ENCODE measurements at regions not wholly inside any gene's neighbourhood (a gene's known extent, or its start where the extent isn't known, plus 50 kb on each side); places are given as distances from the start of the nearest gene placed in this dataset.
A peak's percentile ranks its signal among the peaks of the same experiment; 100 is the strongest.

DNA sequence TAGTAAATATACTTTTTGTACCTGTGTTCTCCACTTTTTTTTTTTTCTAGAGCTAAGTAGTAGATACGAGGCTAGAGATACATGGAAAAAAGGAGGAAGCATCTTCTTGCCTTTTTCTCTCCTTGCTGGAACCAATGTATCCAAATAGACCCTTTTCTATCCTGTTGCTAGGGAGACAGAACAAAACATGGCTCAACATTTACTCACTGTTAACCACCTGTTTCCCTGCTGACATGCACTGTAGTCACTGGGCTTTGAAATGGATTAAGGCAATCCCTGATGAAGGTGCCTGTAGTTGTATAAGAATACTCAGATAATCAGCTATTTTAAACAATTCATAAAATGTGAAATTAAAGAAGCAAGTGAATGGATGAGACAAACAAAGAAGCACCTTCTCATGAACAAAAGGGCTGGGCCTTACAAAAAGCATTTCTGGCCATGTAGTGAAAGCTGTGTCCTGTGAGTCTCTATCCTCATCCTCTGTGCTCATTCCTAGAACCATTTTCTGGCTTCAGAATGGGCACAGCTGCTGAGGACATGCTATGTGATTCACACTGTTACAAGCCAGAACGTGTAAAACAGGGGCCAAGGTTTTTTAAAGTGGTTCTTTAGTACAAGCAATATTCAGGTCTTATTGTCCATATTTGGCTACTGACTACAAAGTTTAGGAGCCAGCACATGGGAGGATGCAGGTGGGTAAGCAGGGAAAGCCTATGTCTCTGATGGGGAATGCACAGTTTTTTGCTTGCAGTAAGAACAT lies 100.4 kb upstream of the NDN start:
- 28 to 29% methylated on average over 2 of the region's 2 CpGs for WGBS, 2 donors
- ATAC-seq (ENCODE audit: insufficient read depth, low FRiP score) (no peak), DNase-seq (no peak)
- TF ChIP-seq, protein P1, sequence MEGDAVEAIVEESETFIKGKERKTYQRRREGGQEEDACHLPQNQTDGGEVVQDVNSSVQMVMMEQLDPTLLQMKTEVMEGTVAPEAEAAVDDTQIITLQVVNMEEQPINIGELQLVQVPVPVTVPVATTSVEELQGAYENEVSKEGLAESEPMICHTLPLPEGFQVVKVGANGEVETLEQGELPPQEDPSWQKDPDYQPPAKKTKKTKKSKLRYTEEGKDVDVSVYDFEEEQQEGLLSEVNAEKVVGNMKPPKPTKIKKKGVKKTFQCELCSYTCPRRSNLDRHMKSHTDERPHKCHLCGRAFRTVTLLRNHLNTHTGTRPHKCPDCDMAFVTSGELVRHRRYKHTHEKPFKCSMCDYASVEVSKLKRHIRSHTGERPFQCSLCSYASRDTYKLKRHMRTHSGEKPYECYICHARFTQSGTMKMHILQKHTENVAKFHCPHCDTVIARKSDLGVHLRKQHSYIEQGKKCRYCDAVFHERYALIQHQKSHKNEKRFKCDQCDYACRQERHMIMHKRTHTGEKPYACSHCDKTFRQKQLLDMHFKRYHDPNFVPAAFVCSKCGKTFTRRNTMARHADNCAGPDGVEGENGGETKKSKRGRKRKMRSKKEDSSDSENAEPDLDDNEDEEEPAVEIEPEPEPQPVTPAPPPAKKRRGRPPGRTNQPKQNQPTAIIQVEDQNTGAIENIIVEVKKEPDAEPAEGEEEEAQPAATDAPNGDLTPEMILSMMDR (IDR thresholded peaks at IDR 0.05; ENCODE audit: control extremely low read depth, extremely low read depth), result no peak
- H3K4me3 ChIP-seq, result no peak overlapping the region
- H3K36me3 ChIP-seq (ENCODE audit: control insufficient read depth in 4 of 4, insufficient read depth in 4 of 4, low read length in 4 of 4), result no peaks in the 10 kb centered on the region
- H3K27ac ChIP-seq (ENCODE audit: low read depth in 1 of 2, low read length in 1 of 2), result no peak overlapping the region
- no peaks in the 10 kb centered on the region for H3K9me3 ChIP-seq (ENCODE audit: control insufficient read depth in 4 of 4, insufficient read depth in 3 of 4, low read length in 3 of 4)
- H3K27me3 ChIP-seq (ENCODE audit: control insufficient read depth in 3 of 3, insufficient read depth in 3 of 3, low read length in 2 of 3), result no peaks in the 10 kb centered on the region
- no peak overlapping the region for H3K9ac ChIP-seq (ENCODE audit: insufficient read depth in 1 of 2, low read length in 2 of 2)
- no peaks in the 10 kb centered on the region for H3K4me1 ChIP-seq (ENCODE audit: control insufficient read depth in 5 of 5, insufficient read depth in 5 of 5, low read length in 5 of 5)

DNA sequence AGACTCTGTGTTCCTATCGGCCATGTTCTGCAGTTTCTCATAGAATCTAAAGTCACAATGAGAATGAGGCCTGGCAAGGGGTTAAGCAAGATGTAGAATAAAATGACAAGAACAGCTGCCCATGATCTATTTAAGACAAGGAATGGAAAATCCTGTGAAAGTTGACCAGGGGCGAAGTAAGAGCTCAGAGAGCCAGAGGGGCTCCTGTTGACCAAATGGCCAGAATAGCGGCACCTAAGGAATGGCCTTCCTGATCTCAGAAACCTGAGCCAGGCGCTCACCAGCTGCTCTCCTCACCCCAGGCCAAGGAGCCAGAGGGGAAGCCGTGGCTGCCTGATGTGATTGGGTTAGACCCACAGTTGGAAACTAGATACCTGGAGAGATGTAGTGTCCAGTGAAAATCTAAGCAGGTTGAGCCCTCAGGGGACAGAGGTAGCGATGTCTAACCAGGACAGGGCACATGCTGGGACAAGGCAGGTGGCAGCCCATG lies 106.1 kb upstream of the NDN start:
- Histone ChIP-seq H3K27me3 (ENCODE audit: control insufficient read depth in 3 of 3, insufficient read depth in 3 of 3, low read length in 2 of 3) (no peaks in the 10 kb centered on the region), H3K4me1 (ENCODE audit: control insufficient read depth in 5 of 5, insufficient read depth in 5 of 5, low read length in 5 of 5) (no peaks in the 10 kb centered on the region), H3K9ac (ENCODE audit: insufficient read depth in 1 of 2, low read length in 2 of 2) (no peak overlapping the region), H3K36me3 (ENCODE audit: control insufficient read depth in 4 of 4, insufficient read depth in 4 of 4, low read length in 4 of 4) (no peaks in the 10 kb centered on the region), H3K4me3 (no peak overlapping the region), H3K27ac (ENCODE audit: low read depth in 1 of 2, low read length in 1 of 2) (no peak overlapping the region), H3K9me3 (ENCODE audit: control insufficient read depth in 4 of 4, insufficient read depth in 3 of 4, low read length in 3 of 4) (peaks cover 0 to 4% (median 0%) of the 10 kb centered on the region in 4 donors)
- ATAC-seq (ENCODE audit: insufficient read depth, low FRiP score) (no peak), DNase-seq (no peak)
- TF ChIP-seq, protein P1 (IDR thresholded peaks at IDR 0.05; ENCODE audit: control extremely low read depth, extremely low read depth), result no peak
- WGBS, 2 donors, result 52 to 74% methylated on average over 6 of the region's 6 CpGs

DNA sequence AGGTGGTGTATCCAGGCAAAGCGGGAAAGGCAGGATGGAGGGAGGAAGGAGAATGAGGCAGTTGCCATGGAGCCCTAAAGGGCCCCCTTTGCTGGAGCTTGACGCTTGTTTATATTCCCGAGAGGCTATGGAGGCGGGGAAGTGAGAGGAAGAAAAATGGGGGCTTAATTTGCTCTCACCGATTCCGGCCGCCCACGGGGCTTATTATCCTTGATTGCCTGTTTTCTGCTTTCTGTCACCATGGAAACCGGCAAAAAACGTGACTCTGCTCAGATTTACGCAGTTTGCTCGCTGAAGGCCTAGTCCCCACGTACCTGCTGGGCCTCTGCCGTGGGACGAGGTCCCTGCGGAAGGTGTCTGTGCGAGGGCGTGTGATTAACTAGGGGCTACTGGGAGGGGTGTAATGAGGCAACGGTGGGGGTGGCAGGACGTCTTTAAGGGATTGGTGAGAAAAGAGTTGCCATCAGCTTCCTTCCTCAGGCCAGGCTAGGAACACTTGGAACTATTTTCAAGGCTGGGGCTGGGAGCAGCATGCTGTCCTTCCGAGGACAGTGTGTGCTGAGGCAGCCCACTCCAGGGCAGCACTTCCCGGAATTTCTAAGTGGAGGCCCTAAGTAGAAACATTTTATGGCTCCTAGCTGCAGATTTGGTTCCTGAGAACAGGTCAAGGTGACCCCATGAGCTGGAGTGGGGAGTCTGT lies 110.8 kb upstream of the NDN start:
- 61 to 62% methylated on average over 22 of the region's 22 CpGs for WGBS, 2 donors
- H3K27me3 ChIP-seq (ENCODE audit: control insufficient read depth in 3 of 3, insufficient read depth in 3 of 3, low read length in 2 of 3), result no peaks in the 10 kb centered on the region
- H3K9ac ChIP-seq (ENCODE audit: insufficient read depth in 1 of 2, low read length in 2 of 2), result no peak overlapping the region
- DNase-seq (peak; percentile 38 to 51 (median 44)), ATAC-seq (ENCODE audit: insufficient read depth, low FRiP score) (no peak)
- TF ChIP-seq, protein P1 (IDR thresholded peaks at IDR 0.05; ENCODE audit: control extremely low read depth, extremely low read depth), result no peak
- H3K9me3 ChIP-seq (ENCODE audit: control insufficient read depth in 4 of 4, insufficient read depth in 3 of 4, low read length in 3 of 4), result peaks cover 0 to 4% (median 0%) of the 10 kb centered on the region in 4 donors
- H3K4me1 ChIP-seq (ENCODE audit: control insufficient read depth in 5 of 5, insufficient read depth in 5 of 5, low read length in 5 of 5), result no peaks in the 10 kb centered on the region
- H3K36me3 ChIP-seq (ENCODE audit: control insufficient read depth in 4 of 4, insufficient read depth in 4 of 4, low read length in 4 of 4), result no peaks in the 10 kb centered on the region
- H3K27ac ChIP-seq (ENCODE audit: low read depth in 1 of 2, low read length in 1 of 2), result no peak overlapping the region
- no peak overlapping the region for H3K4me3 ChIP-seq
